ENCODE measurements at regions not wholly inside any gene's neighbourhood (a gene's known extent, or its start where the extent isn't known, plus 50 kb on each side); places are given as distances from the start of the nearest gene placed in this dataset.

- TF ChIP-seq EZH2 (IDR thresholded peaks at IDR 0.05; ENCODE audit: borderline replicate concordance, low read length) (no peak), CTCF (IDR thresholded peaks at IDR 0.05; ENCODE audit: low read length) (no peak)
- H3F3A ChIP-seq (ENCODE audit: insufficient read depth, low read length) = 0 out of 2 replicates have a peak, but pooled peaks cover 4% of the 10 kb centered on the region
- H3K4me1 ChIP-seq (ENCODE audit: insufficient read depth, low read length, severe bottlenecking) = peaks cover 95% of the 10 kb centered on the region
- H3K4me2 ChIP-seq (ENCODE audit: low read length) = peak overlapping the region; percentile 67
- no peaks in the 10 kb centered on the region for H3K27me3 ChIP-seq (ENCODE audit: insufficient read depth, low read length)
- H3K36me3 ChIP-seq (ENCODE audit: insufficient read depth, low read length) = no peaks in the 10 kb centered on the region
- no peaks in the 10 kb centered on the region for H4K20me1 ChIP-seq (ENCODE audit: insufficient read depth, low read length)
- H3K9me3 ChIP-seq (ENCODE audit: low read length) = no peaks in the 10 kb centered on the region
- H3K27ac ChIP-seq (ENCODE audit: low read depth, low read length, poor library complexity, severe bottlenecking) = peak overlapping the region; percentile 100
- peak overlapping the region; percentile 94 for H3K9ac ChIP-seq (ENCODE audit: low read length)
- H3K79me2 ChIP-seq (ENCODE audit: insufficient read depth, low read length) = no peaks in the 10 kb centered on the region
- no peak overlapping the region for H2AFZ ChIP-seq (ENCODE audit: low read length)
- H3K9me2 ChIP-seq (ENCODE audit: low read depth, low read length) = no peaks in the 10 kb centered on the region
- peak overlapping the region; percentile 41 for H3K4me3 ChIP-seq (ENCODE audit: low read depth, low read length, poor library complexity, severe bottlenecking)
Observed at GRCh38 chrX:39758791-39759525, 338.8 kb downstream of the BCOR start.

GRCh38 chrX:39759526-39760224 lies 338.1 kb downstream of the BCOR start:
- TF ChIP-seq EZH2 (IDR thresholded peaks at IDR 0.05; ENCODE audit: borderline replicate concordance, low read length) = no peak
- TF ChIP-seq CTCF (IDR thresholded peaks at IDR 0.05; ENCODE audit: low read length) = no peak
- Histone ChIP-seq H3K27me3 (ENCODE audit: insufficient read depth, low read length) (no peaks in the 10 kb centered on the region), H2AFZ (ENCODE audit: low read length) (no peak overlapping the region), H3K9me2 (ENCODE audit: low read depth, low read length) (no peaks in the 10 kb centered on the region), H3K9ac (ENCODE audit: low read length) (peak overlapping the region; percentile 94), H3K4me3 (ENCODE audit: low read depth, low read length, poor library complexity, severe bottlenecking) (peak overlapping the region; percentile 41), H3K79me2 (ENCODE audit: insufficient read depth, low read length) (no peaks in the 10 kb centered on the region), H3K36me3 (ENCODE audit: insufficient read depth, low read length) (no peaks in the 10 kb centered on the region), H3K27ac (ENCODE audit: low read depth, low read length, poor library complexity, severe bottlenecking) (peak overlapping the region; percentile 100), H3K4me1 (ENCODE audit: insufficient read depth, low read length, severe bottlenecking) (peaks cover 95% of the 10 kb centered on the region), H3F3A (ENCODE audit: insufficient read depth, low read length) (0 out of 2 replicates have a peak, but pooled peaks cover 4% of the 10 kb centered on the region), H4K20me1 (ENCODE audit: insufficient read depth, low read length) (no peaks in the 10 kb centered on the region), H3K4me2 (ENCODE audit: low read length) (peak overlapping the region; percentile 67), H3K9me3 (ENCODE audit: low read length) (no peaks in the 10 kb centered on the region)

GRCh38 chrX:39760930-39761329 lies 336.8 kb downstream of the BCOR start:
- H4K20me1 ChIP-seq (ENCODE audit: insufficient read depth, low read length) = no peaks in the 10 kb centered on the region
- H2AFZ ChIP-seq (ENCODE audit: low read length) = no peak overlapping the region
- peak overlapping the region; percentile 94 for H3K9ac ChIP-seq (ENCODE audit: low read length)
- peaks cover 95% of the 10 kb centered on the region for H3K4me1 ChIP-seq (ENCODE audit: insufficient read depth, low read length, severe bottlenecking)
- peak overlapping the region; percentile 67 for H3K4me2 ChIP-seq (ENCODE audit: low read length)
- H3K9me3 ChIP-seq (ENCODE audit: low read length) = no peaks in the 10 kb centered on the region
- H3K27ac ChIP-seq (ENCODE audit: low read depth, low read length, poor library complexity, severe bottlenecking) = peak overlapping the region; percentile 100
- no peaks in the 10 kb centered on the region for H3K9me2 ChIP-seq (ENCODE audit: low read depth, low read length)
- peak overlapping the region; percentile 41 for H3K4me3 ChIP-seq (ENCODE audit: low read depth, low read length, poor library complexity, severe bottlenecking)
- H3K79me2 ChIP-seq (ENCODE audit: insufficient read depth, low read length) = no peaks in the 10 kb centered on the region
- H3K27me3 ChIP-seq (ENCODE audit: insufficient read depth, low read length) = no peaks in the 10 kb centered on the region
- H3K36me3 ChIP-seq (ENCODE audit: insufficient read depth, low read length) = no peaks in the 10 kb centered on the region
- H3F3A ChIP-seq (ENCODE audit: insufficient read depth, low read length) = 0 out of 2 replicates have a peak, but pooled peaks cover 4% of the 10 kb centered on the region
- no peak for TF ChIP-seq CTCF (IDR thresholded peaks at IDR 0.05; ENCODE audit: low read length)
- no peak for TF ChIP-seq EZH2 (IDR thresholded peaks at IDR 0.05; ENCODE audit: borderline replicate concordance, low read length)
